GM23338 (cell line): ENCODE measurements at regions not wholly inside any gene's neighbourhood (a gene's known extent, or its start where the extent isn't known, plus 50 kb on each side); places are given as distances from the start of the nearest gene placed in this dataset.

Experiments
- CTCF ChIP-seq, 2 experiments: fragments of 200-600 bp in 1 of 2; sonication (generic) in 1 of 2; conservative IDR thresholded peaks; 2 replicates each; pipeline versions ENCODE4 v1.5.1 to v1.6.1; 2016 to 2017; ENCODE audit warnings: antibody characterized with exemption in 2 of 2, low read depth in 2 of 2, mild to moderate bottlenecking in 2 of 2, moderate library complexity in 1 of 2
- EZH2 ChIP-seq: fragments of 200-600 bp; sonication (generic); IDR thresholded peaks from one replicate; pipeline ENCODE4 v1.8.0; 2017; ENCODE audit warnings: antibody characterized with exemption, mild to moderate bottlenecking, low read depth; ENCODE audit not compliant: unreplicated experiment
- POLR2AphosphoS5 ChIP-seq: IDR thresholded peaks from 2 replicates; pipeline ENCODE4 v1.6.1; 2016; ENCODE audit warnings: antibody characterized with exemption, low read depth
- REST ChIP-seq: IDR thresholded peaks from one replicate; pipeline ENCODE4 v1.6.1; 2018; ENCODE audit warnings: antibody characterized with exemption; ENCODE audit not compliant: unreplicated experiment
- ZNF114 ChIP-seq: fragments of 250-450 bp; sonication (Bioruptor Pico); IDR thresholded peaks from 2 replicates; pipeline ENCODE4 v1.5.0; 2020; ENCODE audit warnings: mild to moderate bottlenecking, moderate library complexity
- TF ChIP-seq, protein P1 (sequence below): fragments of 250-450 bp; sonication (Bioruptor Pico); IDR thresholded peaks from 2 replicates; pipeline ENCODE4 v1.5.0; 2020; ENCODE audit warnings: mild to moderate bottlenecking, moderate library complexity

GRCh38 chr18:24915547-24915946 is 436.4 kb downstream of the ZNF521 start:
- TF ChIP-seq CTCF (conservative IDR thresholded peaks at IDR 0.05; ENCODE audit: low read depth in 2 of 2): no peak
- TF ChIP-seq REST: no peak
- no peak for TF ChIP-seq ZNF114 (CRISPR knock-in tag)
- TF ChIP-seq POLR2AphosphoS5: no peak
- no peak for TF ChIP-seq EZH2
- TF ChIP-seq, protein P1, sequence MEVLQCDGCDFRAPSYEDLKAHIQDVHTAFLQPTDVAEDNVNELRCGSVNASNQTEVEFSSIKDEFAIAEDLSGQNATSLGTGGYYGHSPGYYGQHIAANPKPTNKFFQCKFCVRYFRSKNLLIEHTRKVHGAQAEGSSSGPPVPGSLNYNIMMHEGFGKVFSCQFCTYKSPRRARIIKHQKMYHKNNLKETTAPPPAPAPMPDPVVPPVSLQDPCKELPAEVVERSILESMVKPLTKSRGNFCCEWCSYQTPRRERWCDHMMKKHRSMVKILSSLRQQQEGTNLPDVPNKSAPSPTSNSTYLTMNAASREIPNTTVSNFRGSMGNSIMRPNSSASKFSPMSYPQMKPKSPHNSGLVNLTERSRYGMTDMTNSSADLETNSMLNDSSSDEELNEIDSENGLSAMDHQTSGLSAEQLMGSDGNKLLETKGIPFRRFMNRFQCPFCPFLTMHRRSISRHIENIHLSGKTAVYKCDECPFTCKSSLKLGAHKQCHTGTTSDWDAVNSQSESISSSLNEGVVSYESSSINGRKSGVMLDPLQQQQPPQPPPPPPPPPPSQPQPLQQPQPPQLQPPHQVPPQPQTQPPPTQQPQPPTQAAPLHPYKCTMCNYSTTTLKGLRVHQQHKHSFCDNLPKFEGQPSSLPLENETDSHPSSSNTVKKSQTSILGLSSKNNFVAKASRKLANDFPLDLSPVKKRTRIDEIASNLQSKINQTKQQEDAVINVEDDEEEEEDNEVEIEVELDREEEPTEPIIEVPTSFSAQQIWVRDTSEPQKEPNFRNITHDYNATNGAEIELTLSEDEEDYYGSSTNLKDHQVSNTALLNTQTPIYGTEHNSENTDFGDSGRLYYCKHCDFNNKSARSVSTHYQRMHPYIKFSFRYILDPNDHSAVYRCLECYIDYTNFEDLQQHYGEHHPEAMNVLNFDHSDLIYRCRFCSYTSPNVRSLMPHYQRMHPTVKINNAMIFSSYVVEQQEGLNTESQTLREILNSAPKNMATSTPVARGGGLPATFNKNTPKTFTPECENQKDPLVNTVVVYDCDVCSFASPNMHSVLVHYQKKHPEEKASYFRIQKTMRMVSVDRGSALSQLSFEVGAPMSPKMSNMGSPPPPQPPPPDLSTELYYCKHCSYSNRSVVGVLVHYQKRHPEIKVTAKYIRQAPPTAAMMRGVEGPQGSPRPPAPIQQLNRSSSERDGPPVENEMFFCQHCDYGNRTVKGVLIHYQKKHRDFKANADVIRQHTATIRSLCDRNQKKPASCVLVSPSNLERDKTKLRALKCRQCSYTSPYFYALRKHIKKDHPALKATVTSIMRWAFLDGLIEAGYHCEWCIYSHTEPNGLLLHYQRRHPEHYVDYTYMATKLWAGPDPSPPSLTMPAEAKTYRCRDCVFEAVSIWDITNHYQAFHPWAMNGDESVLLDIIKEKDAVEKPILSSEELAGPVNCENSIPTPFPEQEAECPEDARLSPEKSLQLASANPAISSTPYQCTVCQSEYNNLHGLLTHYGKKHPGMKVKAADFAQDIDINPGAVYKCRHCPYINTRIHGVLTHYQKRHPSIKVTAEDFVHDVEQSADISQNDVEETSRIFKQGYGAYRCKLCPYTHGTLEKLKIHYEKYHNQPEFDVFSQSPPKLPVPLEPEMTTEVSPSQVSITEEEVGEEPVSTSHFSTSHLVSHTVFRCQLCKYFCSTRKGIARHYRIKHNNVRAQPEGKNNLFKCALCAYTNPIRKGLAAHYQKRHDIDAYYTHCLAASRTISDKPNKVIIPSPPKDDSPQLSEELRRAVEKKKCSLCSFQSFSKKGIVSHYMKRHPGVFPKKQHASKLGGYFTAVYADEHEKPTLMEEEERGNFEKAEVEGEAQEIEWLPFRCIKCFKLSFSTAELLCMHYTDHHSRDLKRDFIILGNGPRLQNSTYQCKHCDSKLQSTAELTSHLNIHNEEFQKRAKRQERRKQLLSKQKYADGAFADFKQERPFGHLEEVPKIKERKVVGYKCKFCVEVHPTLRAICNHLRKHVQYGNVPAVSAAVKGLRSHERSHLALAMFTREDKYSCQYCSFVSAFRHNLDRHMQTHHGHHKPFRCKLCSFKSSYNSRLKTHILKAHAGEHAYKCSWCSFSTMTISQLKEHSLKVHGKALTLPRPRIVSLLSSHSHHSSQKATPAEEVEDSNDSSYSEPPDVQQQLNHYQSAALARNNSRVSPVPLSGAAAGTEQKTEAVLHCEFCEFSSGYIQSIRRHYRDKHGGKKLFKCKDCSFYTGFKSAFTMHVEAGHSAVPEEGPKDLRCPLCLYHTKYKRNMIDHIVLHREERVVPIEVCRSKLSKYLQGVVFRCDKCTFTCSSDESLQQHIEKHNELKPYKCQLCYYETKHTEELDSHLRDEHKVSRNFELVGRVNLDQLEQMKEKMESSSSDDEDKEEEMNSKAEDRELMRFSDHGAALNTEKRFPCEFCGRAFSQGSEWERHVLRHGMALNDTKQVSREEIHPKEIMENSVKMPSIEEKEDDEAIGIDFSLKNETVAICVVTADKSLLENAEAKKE (CRISPR knock-in tag): no peak
